ENCODE measurements at regions not wholly inside any gene's neighbourhood (a gene's known extent, or its start where the extent isn't known, plus 50 kb on each side); places are given as distances from the start of the nearest gene placed in this dataset.

GRCh38 chr4:93982255-93982654, 153.7 kb downstream of the ATOH1 start:
- H3K4me1 Mint-ChIP-seq = peaks cover 18% of the 10 kb centered on the region
- no peak for DNase-seq (ENCODE audit: low read depth, low spot score)
- TF ChIP-seq CTCF (conservative IDR thresholded peaks at IDR 0.05) = no peak
- no peak overlapping the region for H3K27ac Mint-ChIP-seq (ENCODE audit: unreplicated experiment)
- H3K4me3 Mint-ChIP-seq = no peak overlapping the region
- H3K27me3 Mint-ChIP-seq (ENCODE audit: low read depth) = no peaks in the 10 kb centered on the region
- peaks cover 5% of the 10 kb centered on the region for H3K9me3 Mint-ChIP-seq
- no peaks in the 10 kb centered on the region for H3K36me3 Mint-ChIP-seq (ENCODE audit: low read depth)

DNA sequence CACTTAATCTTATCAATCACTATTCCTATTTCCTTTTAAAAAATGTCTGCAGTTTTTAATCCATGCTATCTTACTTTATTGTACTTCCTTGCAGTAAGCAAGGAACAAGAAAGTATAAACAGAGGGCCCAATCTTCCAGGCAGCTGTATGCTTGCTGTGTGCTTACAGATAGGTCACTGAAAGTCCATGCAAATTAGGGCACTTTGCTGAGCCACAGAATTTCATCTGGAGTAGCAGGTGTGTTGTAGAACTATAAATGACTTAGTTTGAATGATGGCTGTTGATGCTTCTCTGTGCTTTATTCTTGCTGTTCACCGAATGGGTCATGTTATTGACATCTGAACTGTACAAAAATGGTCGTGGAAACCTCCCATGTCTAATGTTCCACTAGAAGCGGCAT, 154.6 kb downstream of the ATOH1 start:
- no peak for TF ChIP-seq CTCF (conservative IDR thresholded peaks at IDR 0.05)
- peaks cover 3% of the 10 kb centered on the region for H3K9me3 Mint-ChIP-seq
- H3K36me3 Mint-ChIP-seq (ENCODE audit: low read depth) = no peaks in the 10 kb centered on the region
- peaks cover 18% of the 10 kb centered on the region for H3K4me1 Mint-ChIP-seq
- no peak for DNase-seq (ENCODE audit: low read depth, low spot score)
- no peaks in the 10 kb centered on the region for H3K27me3 Mint-ChIP-seq (ENCODE audit: low read depth)
- H3K4me3 Mint-ChIP-seq = no peak overlapping the region
- H3K27ac Mint-ChIP-seq (ENCODE audit: unreplicated experiment) = no peak overlapping the region

- Mint-ChIP-seq H3K27me3 (ENCODE audit: low read depth) (no peaks in the 10 kb centered on the region), H3K27ac (ENCODE audit: unreplicated experiment) (no peak overlapping the region), H3K36me3 (ENCODE audit: low read depth) (no peaks in the 10 kb centered on the region), H3K4me1 (no peaks in the 10 kb centered on the region), H3K9me3 (no peaks in the 10 kb centered on the region), H3K4me3 (no peak overlapping the region)
- TF ChIP-seq CTCF (conservative IDR thresholded peaks at IDR 0.05) = no peak
- DNase-seq (ENCODE audit: low read depth, low spot score) = no peak
These were observed 165.8 kb downstream of the ATOH1 start for GRCh38 chr4:93994175-93994994.

GRCh38 chr4:93996895-93997294, 168.3 kb downstream of the ATOH1 start:
- Mint-ChIP-seq H3K27me3 (ENCODE audit: low read depth) (no peaks in the 10 kb centered on the region), H3K4me3 (no peak overlapping the region), H3K4me1 (no peaks in the 10 kb centered on the region), H3K9me3 (no peaks in the 10 kb centered on the region), H3K36me3 (ENCODE audit: low read depth) (no peaks in the 10 kb centered on the region), H3K27ac (ENCODE audit: unreplicated experiment) (no peak overlapping the region)
- DNase-seq (ENCODE audit: low read depth, low spot score) = no peak
- no peak for TF ChIP-seq CTCF (conservative IDR thresholded peaks at IDR 0.05)

- H3K36me3 Mint-ChIP-seq (ENCODE audit: low read depth) = no peaks in the 10 kb centered on the region
- DNase-seq (ENCODE audit: low read depth, low spot score) = no peak
- H3K4me1 Mint-ChIP-seq = no peaks in the 10 kb centered on the region
- H3K27me3 Mint-ChIP-seq (ENCODE audit: low read depth) = no peaks in the 10 kb centered on the region
- H3K4me3 Mint-ChIP-seq = no peak overlapping the region
- H3K27ac Mint-ChIP-seq (ENCODE audit: unreplicated experiment) = no peak overlapping the region
- no peak for TF ChIP-seq CTCF (conservative IDR thresholded peaks at IDR 0.05)
- no peaks in the 10 kb centered on the region for H3K9me3 Mint-ChIP-seq
These were observed 172.0 kb downstream of the ATOH1 start for GRCh38 chr4:94000559-94000958.
